Kidney tubule cell (primary cell): ENCODE measurements at regions not wholly inside any gene's neighbourhood (a gene's known extent, or its start where the extent isn't known, plus 50 kb on each side); places are given as distances from the start of the nearest gene placed in this dataset.
A peak's percentile ranks its signal among the peaks of the same experiment; 100 is the strongest.
"Not testable (repeated sequence)": the region's sequence is repeated elsewhere in the genome, so short reads cannot be mapped to it uniquely, and the experiment has no call there.

ENCODE experiments used
- DNase-seq: peaks from one replicate; pipeline ENCODE4 v3.0.0-alpha.2; 2018; ENCODE audit warnings: low spot score

- DNase-seq: peak; percentile 80
Observed at GRCh38 chr4:9604031-9604892, 160.0 kb downstream of the DEFB131A start.

GRCh38 chr4:9604893-9605190, 160.6 kb downstream of the DEFB131A start:
- DNase-seq: peak; percentile 2

- peak; percentile 1 for DNase-seq
Observed at GRCh38 chr4:9608300-9608699, 164.1 kb downstream of the DEFB131A start.

GRCh38 chr4:9610321-9610720, 166.1 kb downstream of the DEFB131A start:
- DNase-seq: peak; percentile 67

GRCh38 chr4:9611101-9611500, 166.9 kb downstream of the DEFB131A start:
- no peak for DNase-seq

GRCh38 chr4:9636411-9636810, 145.0 kb upstream of the DRD5 start:
- not testable (repeated sequence) for DNase-seq

GRCh38 chr4:9659678-9660077, 121.8 kb upstream of the DRD5 start:
- DNase-seq: peak; percentile 1

- not testable (repeated sequence) for DNase-seq
Observed at GRCh38 chr4:9660955-9661354, 120.5 kb upstream of the DRD5 start.

- DNase-seq: not testable (repeated sequence)
Observed at GRCh38 chr4:9670725-9671124, 110.7 kb upstream of the DRD5 start.

GRCh38 chr4:9677357-9677756, 104.1 kb upstream of the DRD5 start:
- not testable (repeated sequence) for DNase-seq

GRCh38 chr4:9679704-9680478, 101.5 kb upstream of the DRD5 start:
- DNase-seq: no peak

GRCh38 chr4:9683174-9683573, 98.3 kb upstream of the DRD5 start:
- not testable (repeated sequence) for DNase-seq

GRCh38 chr4:9685016-9685415, 96.4 kb upstream of the DRD5 start:
- not testable (repeated sequence) for DNase-seq

- DNase-seq: no peak
Observed at GRCh38 chr4:9685692-9686091, 95.7 kb upstream of the DRD5 start.

- DNase-seq: not testable (repeated sequence)
Observed at GRCh38 chr4:9690636-9691237, 90.7 kb upstream of the DRD5 start.

- DNase-seq: peak; percentile 93
Observed at GRCh38 chr4:9691238-9692065, 90.0 kb upstream of the DRD5 start.

GRCh38 chr4:9692791-9693491, 88.5 kb upstream of the DRD5 start:
- peak; percentile 26 for DNase-seq

GRCh38 chr4:9694403-9694802, 87.0 kb upstream of the DRD5 start:
- DNase-seq: not testable (repeated sequence)

- peak; percentile 32 for DNase-seq
Observed at GRCh38 chr4:9695994-9696393, 85.4 kb upstream of the DRD5 start.

GRCh38 chr4:9696561-9696960, 84.9 kb upstream of the DRD5 start:
- not testable (repeated sequence) for DNase-seq

- DNase-seq: not testable (repeated sequence)
Observed at GRCh38 chr4:9702019-9702418, 79.4 kb upstream of the DRD5 start.
